GM18502 (cell line): ENCODE measurements at regions not wholly inside any gene's neighbourhood (a gene's known extent, or its start where the extent isn't known, plus 50 kb on each side); places are given as distances from the start of the nearest gene placed in this dataset.
A peak's percentile ranks its signal among the peaks of the same experiment; 100 is the strongest.

ENCODE experiments used
- ATAC-seq: cut with Tn5 transposase; IDR thresholded peaks from one replicate; pipeline ENCODE4 v1.9.1; 2021; ENCODE audit warnings: mild to moderate bottlenecking; ENCODE audit not compliant: unreplicated experiment, poor library complexity

DNA sequence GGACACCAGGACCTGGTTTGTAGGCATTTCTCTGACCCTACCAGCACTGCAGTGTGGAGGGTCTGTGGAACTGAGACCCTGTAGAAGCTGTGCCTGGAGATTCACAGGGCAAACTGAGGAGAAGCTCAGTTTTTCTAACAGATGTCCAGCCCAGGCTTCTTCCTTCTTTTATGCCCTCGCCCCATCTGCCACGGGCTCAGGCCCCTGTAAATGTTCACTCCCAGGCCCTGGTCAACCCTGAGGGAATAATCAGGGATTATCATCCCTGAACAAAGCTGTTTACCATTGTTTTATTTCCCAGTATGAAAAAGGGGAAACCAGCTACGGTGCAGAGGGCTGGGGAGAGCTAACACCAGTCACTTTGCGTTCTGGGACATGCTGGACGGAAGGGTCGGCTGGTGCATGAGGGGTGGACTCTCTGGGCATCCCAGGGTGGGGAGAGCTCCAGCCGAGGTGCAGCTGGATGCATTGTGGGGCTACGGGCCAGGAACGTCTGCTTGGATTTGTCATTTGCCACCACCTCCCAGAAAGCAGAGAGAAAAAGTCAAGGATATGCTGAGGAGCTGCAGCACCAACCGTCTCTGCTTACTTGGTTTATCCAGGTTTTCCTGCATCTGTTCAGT, 183.8 kb downstream of the TFCP2L1 start:
- ATAC-seq = no peak

DNA sequence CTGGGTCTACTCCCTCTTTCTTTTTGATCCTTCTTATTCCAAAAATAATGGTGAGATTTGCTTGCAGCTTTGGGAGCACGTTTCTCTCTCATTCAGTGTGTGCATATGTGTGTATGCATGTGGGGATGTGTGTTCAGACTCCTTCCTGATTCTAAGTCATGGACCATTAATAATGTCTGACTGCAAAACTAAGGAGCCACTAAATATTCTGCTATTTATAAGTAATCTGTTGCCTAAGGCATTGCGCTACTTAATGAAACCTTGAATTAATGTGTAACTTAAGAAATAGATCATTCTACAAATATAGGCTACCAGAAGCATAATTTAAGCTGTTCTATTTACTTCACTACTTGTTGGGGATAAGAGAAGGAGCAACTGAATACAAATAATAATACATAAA, 182.1 kb downstream of the TFCP2L1 start:
- no peak for ATAC-seq

DNA sequence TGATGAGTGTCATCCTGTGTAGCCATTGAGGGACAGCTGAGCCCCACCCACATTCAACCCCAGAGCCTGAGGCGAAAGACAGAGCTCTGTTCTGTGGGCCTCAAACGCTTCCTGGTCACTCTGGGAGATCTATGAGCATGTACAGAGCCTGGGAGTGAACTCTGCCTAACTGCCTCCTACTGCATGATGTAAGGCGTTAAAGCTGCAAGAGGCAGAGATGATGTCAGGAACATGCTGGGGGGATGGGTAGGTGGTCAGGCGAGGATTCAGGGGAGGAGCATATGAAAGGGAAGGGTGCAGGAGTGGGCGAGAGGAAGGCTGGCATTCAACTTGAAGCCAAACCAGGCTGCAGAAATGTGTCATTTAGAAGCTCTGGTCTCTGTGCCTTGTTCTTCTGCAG, 181.0 kb downstream of the TFCP2L1 start:
- ATAC-seq = no peak

DNA sequence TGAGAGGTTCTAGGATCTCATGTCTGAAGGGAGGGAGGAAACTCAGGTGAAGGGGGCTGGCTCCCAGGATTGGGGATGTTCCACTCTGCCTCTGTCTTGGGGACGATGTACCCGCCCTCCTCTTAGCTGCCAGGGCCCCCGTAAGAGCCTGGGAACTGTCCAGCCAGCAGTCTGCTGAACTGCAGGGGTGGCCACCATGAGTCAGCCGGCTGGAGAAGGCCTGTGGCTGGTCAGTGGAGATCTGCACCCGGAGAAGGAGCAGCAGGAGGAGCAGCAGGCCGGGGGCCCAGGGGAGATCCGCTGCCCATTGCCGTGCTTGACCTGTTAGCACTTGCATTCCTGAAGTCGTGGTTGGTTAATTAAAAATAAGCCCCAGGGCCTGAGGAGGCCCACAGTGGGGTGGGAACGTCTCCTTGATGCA, 180.3 kb downstream of the TFCP2L1 start:
- no peak for ATAC-seq

DNA sequence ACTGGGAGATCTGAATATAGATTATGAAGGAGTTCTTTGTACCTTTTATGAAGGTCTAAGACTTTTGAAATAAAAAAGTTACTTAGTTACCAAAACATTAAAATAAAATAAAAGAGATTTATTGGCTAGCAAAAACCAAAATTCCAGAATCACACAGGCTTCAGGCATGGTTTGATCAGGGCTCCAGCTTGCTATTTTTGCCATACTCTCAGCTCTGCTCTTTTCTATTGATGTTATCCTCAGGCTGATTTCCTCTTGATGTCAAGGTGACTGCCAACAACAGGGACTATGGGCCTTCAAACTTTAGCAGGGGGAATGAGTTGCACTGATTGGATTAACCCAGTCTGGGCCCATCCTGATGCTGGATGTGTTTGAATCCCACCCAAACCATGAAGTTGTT, 174.1 kb downstream of the TFCP2L1 start:
- ATAC-seq = no peak

DNA sequence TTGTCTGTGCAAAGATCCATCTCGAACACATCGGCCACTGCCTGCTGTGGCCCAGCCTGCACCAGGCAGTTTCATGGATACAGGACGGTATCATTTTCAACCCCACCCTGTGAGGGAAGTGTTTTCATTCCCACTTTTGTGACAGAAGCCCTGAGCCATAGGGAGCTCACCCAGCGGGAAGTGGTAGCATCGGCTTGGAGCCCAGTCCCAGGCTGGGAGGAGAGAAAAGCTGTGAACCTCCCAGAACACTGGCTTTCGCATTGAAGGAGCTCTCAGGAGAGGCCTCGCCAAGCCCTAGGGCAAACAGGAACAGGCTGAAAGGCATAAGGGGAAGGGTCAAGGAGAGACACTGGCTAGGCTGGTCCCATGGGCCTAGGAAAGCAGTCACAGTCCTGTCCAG, 166.1 kb downstream of the TFCP2L1 start:
- no peak for ATAC-seq

DNA sequence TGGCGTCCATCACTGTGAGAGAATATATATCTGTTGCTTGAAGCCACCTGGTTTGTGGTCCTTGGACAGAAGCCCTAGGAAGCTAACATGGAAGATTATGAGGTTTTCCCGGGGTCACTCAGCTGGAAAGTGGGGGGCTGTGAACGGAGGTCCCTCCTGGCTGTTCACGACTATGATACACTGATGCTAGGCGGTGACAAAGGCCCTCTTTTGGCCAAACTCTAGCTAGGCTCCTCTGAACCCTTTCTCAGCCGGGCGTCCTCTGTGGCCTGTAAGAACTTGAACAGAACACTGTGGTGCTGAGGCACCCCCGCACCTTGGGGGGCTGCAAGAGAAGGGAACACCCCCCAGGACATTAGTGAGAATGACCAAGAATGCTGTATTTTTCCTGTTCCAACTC, 164.6 kb downstream of the TFCP2L1 start:
- no peak for ATAC-seq

DNA sequence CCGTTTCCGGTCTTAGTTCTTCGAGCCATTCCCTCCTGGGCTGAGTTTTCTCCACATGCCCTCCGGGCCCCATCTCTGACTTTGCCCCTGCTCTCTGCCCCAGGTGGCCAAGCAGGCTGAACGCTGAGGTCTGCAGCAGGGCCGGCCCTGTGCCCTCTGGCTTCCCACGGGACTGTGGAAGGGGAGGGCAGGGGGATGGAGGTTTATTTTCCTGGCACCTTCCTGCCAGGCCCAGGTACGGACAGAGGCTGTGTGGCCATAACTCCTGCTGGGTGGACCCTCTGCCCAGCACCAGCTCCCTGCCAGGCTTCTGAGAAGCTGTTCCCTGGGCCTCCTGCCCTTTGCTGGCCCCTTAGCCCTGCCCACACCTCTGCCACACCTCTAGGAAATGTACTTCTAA, 164.0 kb downstream of the TFCP2L1 start:
- ATAC-seq = no peak

DNA sequence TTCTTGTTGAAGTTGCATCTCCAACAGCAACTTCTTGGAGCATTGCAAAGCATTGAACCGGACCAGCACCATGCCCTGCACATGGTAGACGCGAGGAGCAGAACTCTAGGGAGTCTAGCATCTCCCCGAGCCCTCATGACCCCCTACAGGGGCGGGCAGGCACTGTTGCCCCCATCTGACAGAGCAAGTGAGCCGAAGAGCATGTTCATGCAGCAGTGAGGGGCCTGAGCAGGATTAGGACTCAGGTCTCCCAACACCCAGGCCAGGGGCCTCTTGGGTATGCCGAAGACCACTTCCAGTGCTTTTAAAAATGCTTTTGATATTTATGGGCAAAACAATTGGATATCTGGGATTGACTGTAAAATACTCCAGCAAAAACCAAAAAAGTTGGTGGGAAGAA, 163.3 kb downstream of the TFCP2L1 start:
- ATAC-seq = no peak

DNA sequence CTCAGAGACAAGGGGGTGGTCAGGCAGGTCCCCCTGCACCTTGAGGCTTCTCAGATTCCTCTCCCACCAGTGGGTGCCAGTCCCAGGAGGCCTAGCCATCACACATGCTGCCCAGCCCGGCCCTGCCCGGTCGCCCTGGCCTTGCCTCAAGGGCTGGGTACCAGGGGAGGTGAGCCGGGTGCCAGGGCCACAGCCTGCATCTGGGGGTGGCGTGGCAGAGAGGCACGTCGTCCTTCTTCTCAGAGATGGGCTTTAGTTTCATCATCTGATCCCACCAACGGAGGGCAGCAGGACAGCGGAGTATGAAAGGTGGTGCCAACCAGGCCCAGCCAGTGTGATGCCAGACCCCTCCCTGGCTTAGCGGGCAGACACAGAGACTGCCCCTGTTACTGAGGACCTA, 161.7 kb downstream of the TFCP2L1 start:
- no peak for ATAC-seq

DNA sequence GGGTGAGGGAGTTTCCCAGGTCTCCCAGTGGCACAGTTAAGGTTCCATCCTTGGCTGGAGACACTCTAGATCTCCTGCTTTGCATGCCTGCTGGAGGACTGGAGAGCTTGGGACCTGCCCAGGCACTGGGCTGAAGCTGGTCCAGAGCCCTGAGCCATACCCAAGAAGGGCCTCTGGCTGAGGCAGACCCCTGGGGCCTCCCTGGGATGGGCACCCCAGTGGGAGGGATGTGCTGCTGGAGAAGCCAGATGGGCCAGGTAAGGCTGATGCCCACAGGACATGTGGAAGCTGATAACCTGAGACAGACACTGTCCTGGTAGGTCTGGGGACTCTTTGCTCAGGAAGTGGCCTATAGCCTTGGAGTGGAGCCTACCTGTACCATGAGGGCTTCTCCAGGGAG, 160.7 kb downstream of the TFCP2L1 start:
- ATAC-seq = no peak

DNA sequence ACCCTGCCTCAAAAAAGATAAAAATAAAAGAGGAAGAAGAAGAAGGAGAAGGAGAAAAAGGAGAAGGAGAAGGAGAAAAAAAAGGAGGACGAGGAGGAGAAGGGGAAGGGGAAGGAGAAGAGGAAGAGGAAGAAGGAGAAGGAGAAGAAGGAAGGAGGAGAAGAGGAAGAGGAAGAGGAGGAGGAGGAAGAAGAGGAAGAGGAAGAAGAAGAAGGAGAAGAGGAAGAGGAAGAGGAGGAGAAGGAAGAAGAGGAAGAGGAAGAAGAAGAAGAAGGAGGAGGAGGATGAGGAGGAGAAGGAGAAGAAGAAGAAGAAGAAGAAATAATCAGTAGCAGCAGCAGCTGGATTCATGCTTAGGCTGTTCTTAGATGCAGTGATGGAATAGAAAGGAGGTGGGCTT, 159.7 kb downstream of the TFCP2L1 start:
- ATAC-seq = no peak

DNA sequence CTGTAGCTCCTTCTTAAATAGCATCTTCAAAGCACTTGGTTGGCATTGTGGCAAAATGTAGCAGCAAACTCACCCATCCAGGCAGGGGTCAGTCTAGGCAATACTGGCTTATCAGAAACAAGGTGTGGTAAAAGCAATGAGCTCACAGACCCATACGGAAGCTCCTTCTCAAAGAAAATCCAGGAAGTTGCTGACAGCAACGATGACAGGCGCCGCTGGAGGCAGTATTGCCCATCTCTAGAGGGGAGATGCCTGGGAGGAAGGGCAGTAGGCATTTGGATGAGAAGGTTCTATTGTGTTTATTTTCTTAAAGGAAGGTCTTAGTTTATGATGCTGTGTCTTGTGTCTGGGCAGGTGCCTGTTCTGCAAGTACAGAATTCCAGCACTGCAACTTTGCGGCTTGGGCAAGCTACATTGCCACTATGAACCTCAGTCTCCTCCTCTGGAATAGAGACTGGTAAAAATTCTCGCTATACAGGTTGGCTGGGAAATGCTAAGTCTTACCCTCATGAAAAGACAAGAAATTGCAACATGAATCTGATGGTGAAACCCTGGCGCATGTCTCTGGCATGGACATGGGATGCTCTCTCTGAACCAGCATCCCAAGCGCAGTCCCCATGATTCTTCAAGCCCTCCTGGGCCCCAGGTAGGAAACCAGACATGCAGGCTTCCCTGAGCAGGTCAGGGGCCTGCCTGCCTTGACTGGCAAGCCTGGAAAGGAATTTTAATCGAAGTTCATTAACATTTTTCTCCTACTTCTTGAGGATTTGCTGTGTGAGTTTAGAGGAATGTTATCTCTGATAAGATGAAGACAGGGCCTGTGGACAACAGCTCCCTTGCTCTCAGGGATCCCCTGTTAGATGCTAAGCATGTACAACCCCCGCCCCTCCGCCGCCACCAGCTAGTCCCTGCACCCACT, 156.0 kb downstream of the TFCP2L1 start:
- peak; percentile 79 for ATAC-seq

DNA sequence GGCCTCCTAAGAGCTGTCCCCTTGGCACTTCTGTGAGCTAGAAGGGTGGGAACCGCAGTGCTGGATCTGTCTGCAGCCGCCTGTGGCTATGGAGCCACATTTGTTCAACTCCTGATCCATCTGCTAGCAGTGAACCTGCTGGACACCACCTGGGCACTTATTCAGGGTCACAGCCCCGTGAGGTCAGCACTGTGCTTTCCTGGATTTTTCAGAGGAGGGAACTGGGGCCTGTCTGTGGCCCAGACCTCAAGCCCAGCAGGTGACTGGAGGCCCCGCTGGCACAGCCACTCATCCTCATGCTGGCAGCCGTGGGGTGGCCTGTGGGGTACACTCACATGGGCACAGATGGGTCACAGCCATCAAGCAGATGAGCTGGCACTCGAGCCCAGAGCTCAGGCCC, 155.3 kb downstream of the TFCP2L1 start:
- ATAC-seq = no peak

DNA sequence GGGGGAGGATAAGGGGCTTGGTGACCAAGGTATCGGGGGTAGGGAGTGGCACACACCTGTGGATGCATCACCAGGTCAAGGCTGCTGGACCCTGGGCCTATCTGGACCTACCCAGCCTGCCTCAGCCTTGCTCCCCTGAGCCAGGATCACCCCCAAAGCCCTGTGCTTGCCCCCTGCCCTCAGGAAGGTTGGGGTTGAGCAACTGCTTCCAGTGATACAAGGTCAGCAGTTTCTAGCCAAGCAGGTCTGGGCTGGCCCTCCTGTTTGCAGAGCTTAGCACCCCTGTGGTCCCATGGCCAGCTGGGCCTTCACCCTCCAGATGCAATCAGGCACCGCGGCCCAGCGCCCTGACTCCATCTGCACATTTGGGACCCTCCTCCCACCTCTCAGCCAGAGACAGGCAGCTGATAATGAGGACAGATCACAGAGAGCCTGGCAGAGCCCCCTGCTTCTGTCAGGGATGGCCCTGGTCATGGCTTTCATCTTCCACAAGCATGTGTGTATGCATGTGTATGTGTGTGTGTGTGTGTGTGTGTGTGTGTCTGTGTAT, 154.6 kb downstream of the TFCP2L1 start:
- no peak for ATAC-seq

DNA sequence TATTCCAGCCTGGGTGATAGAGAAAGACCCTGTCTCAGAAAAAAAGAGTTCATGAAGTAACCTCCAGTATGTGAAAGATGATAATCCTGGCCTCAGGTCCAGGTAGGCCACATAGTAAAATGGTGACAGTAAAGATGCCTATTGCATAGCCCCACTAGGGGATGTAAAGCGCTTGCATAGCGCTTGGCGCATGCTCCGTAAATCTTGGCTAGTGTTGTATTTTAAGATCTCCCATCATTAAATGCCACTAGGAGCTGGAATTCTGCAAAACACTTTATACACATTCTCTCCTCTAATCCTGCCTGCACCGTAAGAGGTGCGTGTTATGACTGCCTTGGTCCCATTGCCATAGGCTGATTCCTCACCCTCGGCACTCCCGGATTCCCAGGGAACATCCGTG, 153.6 kb downstream of the TFCP2L1 start:
- no peak for ATAC-seq

DNA sequence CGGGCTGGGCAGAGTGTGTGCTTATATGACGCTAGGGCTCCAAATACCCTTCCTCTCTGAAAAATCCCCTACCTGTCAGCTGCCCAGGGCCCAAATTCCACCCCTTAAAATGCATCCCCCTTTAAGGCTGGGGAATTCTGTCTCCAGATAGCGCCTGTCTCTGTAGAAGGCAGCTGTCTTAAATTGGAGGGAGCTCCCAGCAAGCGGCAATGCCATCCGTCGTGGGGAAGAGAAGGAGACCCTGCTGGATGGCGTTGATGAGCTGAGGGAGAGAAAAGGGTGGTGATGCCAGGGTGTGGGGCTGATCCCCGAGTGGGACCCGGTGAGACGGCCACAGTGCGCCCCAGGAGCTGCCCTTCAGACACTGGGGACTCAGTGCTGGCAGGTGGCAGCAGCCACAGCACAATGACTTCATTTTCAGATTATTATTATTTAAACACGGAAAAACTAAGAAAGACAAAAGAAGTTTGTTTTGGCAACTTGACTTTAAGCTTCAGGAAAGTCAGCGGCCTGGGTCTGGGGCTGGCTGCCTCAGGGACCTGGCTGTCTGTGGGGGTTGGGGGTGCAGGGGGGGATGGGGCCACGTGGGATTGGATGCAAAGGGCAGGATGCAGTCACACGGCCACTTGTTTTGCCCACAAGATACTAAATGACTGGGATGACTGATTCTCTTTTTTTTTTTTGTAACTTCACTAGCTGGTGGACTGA, 152.8 kb downstream of the TFCP2L1 start:
- no peak for ATAC-seq

DNA sequence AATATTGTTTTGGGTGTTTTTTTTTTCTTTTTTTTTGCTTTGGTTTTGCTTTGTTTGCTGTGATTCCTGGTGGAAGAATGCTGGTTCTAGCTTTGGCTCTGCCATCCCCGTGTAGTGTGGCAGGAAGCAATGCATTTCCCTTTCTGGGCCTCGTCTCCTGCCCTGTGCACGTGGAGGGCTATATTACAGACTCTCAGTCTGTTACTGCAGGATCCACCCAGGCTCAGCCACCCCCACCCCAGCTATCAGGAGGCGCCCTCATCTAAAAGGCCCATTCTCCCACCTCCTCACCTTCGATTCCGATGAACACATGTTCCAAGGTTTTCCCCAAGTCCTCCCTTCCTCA, 152.3 kb downstream of the TFCP2L1 start:
- ATAC-seq = no peak

DNA sequence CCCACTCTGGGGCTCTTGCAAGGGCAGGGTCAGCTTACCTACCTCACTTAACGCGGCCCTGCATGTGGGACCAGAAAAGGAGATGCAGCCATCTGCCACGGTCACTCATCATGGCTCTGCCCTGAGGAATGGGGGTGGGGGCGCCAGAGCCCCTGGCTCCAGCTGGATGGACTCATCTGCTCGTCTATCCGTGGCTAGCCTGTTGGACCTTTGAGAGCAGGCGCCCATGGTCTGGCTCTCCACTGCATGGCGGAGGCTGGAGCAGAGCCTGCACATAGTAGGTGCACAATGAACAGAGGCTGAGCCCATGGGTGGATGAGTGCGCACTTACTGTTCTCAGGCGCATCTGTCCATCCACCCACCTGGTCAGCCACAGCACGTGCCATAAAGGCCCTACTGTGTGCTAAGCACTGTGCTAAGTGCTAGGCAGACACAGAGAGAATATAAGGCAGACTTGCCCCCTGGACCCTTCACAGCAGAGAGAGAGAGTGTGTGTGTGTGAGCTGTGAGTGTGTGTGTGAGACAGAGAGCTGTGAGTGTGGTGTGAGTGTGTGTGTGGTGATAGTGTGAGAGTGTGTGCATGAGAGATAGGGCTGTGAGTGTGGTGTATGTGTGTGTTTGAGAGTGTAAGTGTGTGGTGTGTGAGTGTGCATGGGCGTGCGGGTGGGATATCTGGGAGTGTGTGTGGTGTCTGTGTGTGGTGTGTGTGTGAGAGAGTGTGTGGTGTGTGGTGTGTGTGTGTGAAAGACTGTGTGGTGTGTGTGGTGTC, 151.3 kb downstream of the TFCP2L1 start:
- no peak for ATAC-seq

DNA sequence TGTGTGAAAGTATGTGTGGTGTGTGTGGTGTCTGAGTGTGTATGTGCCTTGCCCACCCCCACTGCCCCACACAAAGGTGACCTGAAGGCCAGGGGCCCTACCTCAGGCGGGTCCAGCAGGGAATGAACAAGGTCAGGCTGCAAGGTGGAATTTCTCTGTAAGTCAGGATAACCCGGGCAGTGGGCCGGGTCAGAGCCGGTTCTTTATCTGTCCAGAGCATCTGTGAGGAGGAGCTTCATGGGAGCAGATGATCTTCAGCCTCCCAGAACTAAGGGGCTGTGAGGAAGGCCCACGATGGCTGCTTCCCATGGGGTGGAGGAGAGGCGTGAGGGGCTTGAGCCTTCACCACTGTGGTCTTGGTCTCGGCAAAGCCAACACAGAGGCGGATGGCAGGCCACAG, 150.3 kb downstream of the TFCP2L1 start:
- ATAC-seq = no peak
